Stimulated activated effector memory CD8-positive, alpha-beta T cell treated with anti-CD3 and anti-CD28 coated beads, Interleukin-12 subunit alpha, Interleukin-12 subunit beta, amount 100 ng/mL, for 72 hours (primary cell): ENCODE measurements at regions not wholly inside any gene's neighbourhood (a gene's known extent, or its start where the extent isn't known, plus 50 kb on each side); places are given as distances from the start of the nearest gene placed in this dataset.
A peak's percentile ranks its signal among the peaks of the same experiment; 100 is the strongest.

Source experiments
- ATAC-seq: fragments of 150-1000 bp; cut with Tn5 transposase; 2 replicates; pipeline ENCODE4 v1.10.0; 2021
- DNase-seq, 2 donors: peaks; one replicate each; pipeline ENCODE4 v3.0.0; 2021 to 2022; ENCODE audit warnings: low spot score in 2 of 2
- H3K27ac Mint-ChIP-seq: one replicate; pipeline ENCODE4 v1.8.0; 2022; ENCODE audit warnings: mild to moderate bottlenecking, mixed read lengths
- H3K36me3 Mint-ChIP-seq: one replicate; pipeline ENCODE4 v1.8.0; 2022; ENCODE audit warnings: mild to moderate bottlenecking, mixed read lengths
- H3K4me1 Mint-ChIP-seq: one replicate; pipeline ENCODE4 v1.8.0; 2022; ENCODE audit warnings: mixed read lengths
- H3K4me3 Mint-ChIP-seq: one replicate; pipeline ENCODE4 v1.8.0; 2022; ENCODE audit warnings: mild to moderate bottlenecking, mixed read lengths
- H3K9me3 Mint-ChIP-seq: one replicate; pipeline ENCODE4 v1.8.0; 2022; ENCODE audit warnings: mixed read lengths

DNA sequence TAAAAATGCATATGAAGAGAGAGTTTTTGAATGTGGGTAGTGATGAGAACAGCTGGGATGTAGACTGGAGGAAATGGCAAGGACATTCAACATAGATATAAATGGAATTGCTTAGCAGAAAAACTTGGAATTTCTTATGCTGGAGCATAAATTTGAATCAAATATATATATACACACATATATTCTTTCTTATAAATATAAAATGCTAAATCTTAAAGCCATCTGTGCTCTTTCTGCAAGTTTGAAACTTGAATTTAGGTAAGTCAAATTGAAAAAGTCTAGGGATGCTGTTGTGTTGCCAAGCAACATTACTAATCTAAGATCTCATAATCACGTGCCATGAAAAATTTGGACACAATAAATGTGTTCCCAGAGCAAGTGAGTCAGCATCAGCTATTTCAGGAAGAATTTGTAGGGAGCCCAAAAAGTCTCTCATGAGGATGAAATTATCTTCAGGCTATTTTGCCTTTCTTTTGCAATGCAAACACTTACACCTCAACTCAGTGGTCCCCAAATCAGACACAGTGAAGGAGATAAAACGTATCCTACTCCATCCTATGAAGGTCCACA lies 58.4 kb upstream of the ALDH1A1 start:
- no peaks in the 10 kb centered on the region for H3K9me3 Mint-ChIP-seq
- DNase-seq (no peak), ATAC-seq (no peak)
- no peaks in the 10 kb centered on the region for H3K4me1 Mint-ChIP-seq
- no peak overlapping the region for H3K27ac Mint-ChIP-seq
- no peak overlapping the region for H3K4me3 Mint-ChIP-seq
- H3K36me3 Mint-ChIP-seq, result no peaks in the 10 kb centered on the region

DNA sequence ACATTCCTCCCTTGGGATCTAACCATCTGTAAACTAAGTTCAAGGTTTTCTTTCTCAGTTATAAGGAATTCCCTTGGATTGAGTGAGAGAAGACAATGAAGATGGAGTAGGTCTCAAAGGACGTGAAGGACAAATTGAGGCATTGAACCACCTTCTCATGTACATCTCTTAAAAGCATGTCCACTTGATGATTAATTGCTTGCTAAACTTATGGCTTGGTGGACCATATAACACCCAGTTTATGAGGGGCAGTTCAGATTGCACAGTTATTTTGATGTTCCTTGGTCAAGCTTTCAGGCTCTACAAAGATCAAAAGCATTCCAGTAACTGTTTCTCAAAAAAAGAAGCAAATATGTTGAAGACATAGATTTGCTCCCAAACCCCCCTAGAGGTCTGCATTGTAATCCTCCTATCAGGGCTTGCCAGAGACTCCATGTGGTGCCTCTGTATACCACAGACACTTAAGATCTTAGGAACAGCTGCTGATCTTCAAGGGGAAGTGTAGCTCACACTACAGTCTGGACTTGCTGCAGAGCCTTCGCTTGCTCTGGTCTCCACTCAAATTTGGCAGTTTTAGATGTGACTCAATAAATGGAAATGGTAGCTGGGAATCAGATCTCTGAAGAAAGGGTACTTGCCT lies 56.9 kb upstream of the ALDH1A1 start:
- Mint-ChIP-seq H3K27ac (no peak overlapping the region), H3K4me1 (no peaks in the 10 kb centered on the region), H3K36me3 (no peaks in the 10 kb centered on the region), H3K4me3 (no peak overlapping the region), H3K9me3 (no peaks in the 10 kb centered on the region)
- DNase-seq, result no peak
- peak; percentile 31 for ATAC-seq

DNA sequence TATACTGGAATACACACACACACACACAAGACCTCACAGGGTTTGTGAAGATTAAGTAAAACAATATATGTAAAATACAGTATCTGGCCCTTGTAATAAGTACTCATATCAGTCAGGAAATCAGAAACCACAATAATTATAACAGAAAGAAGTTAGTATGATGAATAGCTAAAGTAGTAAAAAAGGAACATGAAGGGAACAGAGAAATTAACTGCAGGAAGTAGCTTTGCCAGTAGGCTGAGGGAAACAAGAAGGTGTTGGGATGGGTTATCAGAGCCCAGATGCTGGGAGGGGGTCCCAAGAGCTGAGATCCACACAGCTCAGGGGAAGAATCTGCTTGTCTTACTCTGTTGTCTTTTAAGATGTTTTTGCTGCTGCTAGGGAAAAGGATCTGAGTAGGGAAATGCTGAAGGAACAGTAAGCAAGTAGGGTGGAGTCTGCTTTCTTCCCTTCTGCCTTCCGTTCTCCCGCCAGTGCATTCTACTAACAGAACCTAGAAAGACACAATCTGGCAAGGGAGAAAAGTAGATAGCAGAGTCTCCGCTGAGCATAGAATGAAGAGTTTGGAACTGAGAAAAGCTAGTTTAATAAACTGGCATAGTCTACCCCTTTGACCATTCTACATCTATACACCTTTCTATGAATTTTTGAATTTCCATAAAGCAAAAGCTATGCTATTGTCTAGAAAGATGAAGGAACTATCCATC lies 55.3 kb upstream of the ALDH1A1 start:
- no peaks in the 10 kb centered on the region for H3K4me1 Mint-ChIP-seq
- H3K4me3 Mint-ChIP-seq, result no peak overlapping the region
- DNase-seq, result no peak
- H3K9me3 Mint-ChIP-seq, result no peaks in the 10 kb centered on the region
- H3K36me3 Mint-ChIP-seq, result no peaks in the 10 kb centered on the region
- ATAC-seq, result no peak
- H3K27ac Mint-ChIP-seq, result no peak overlapping the region

DNA sequence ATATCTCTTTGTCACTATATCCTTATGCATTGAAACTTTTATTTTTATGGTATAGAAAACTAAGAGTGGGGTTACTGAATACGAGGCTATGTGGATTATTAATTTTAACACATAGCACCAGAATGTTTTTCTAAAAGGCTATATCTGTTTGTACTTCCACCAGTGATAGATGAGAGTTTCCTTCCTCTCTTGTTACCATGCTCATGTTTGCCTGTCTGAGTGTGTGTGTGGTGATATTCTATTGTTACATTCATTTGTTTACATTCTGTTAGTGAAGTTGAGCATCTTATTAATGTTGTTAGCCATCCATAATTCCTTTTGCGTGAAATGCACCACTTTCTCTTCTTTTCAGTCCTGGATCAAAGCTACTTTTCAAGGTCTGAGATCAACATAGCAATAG lies 54.1 kb upstream of the ALDH1A1 start:
- no peaks in the 10 kb centered on the region for H3K9me3 Mint-ChIP-seq
- H3K4me1 Mint-ChIP-seq, result no peaks in the 10 kb centered on the region
- ATAC-seq, result no peak
- DNase-seq, result no peak
- no peaks in the 10 kb centered on the region for H3K36me3 Mint-ChIP-seq
- no peak overlapping the region for H3K4me3 Mint-ChIP-seq
- H3K27ac Mint-ChIP-seq, result no peak overlapping the region
